MCF 10A (cell line): ENCODE measurements at regions not wholly inside any gene's neighbourhood (a gene's known extent, or its start where the extent isn't known, plus 50 kb on each side); places are given as distances from the start of the nearest gene placed in this dataset.

Experiments used
- BruUV-seq: library from RNA; stranded (reverse); fragments of 400-500 nt; replicated peaks from 2 replicates; lab custom pipeline; 2021; lab: Mats Ljungman, UMichigan
- CTCF ChIA-PET: fragments of 300-600 bp; sonication (Branson Sonifier 250); formaldehyde crosslinking; extraction: SDS; loops from one replicate; lab custom pipeline; 2021; ENCODE audit warnings: antibody characterized with exemption, inconsistent platforms; lab: Yijun Ruan, JAX
- POLR2A ChIA-PET: fragments of 300-600, 350-650 bp; sonication (Branson Sonifier 250); formaldehyde crosslinking; extraction: SDS; loops from one replicate; lab custom pipeline; 2020; ENCODE audit warnings: antibody characterized with exemption, inconsistent platforms; lab: Yijun Ruan, JAX
- DNase-seq: peaks from one replicate; pipeline ENCODE4 v3.0.0-alpha.2; 2018; ENCODE audit not compliant: unreplicated experiment
- H3K27ac Mint-ChIP-seq: one replicate; pipeline ENCODE4 v1.8.0; 2022; ENCODE audit warnings: mild to moderate bottlenecking, low read depth, mixed read lengths; ENCODE audit not compliant: unreplicated experiment
- H3K27me3 Mint-ChIP-seq: one replicate; pipeline ENCODE4 v1.8.0; 2022; ENCODE audit warnings: mixed read lengths; ENCODE audit not compliant: insufficient read depth, unreplicated experiment
- H3K36me3 Mint-ChIP-seq: one replicate; pipeline ENCODE4 v1.8.0; 2022; ENCODE audit warnings: mild to moderate bottlenecking, moderate library complexity, mixed read lengths; ENCODE audit not compliant: insufficient read depth, unreplicated experiment
- H3K4me1 Mint-ChIP-seq: one replicate; pipeline ENCODE4 v1.8.0; 2022; ENCODE audit warnings: mixed read lengths; ENCODE audit not compliant: insufficient read depth, unreplicated experiment
- H3K4me3 Mint-ChIP-seq: one replicate; pipeline ENCODE4 v1.8.0; 2022; ENCODE audit warnings: mild to moderate bottlenecking, moderate library complexity, mixed read lengths; ENCODE audit not compliant: unreplicated experiment
- H3K9me3 Mint-ChIP-seq: one replicate; pipeline ENCODE4 v1.8.0; 2022; ENCODE audit warnings: mixed read lengths; ENCODE audit not compliant: unreplicated experiment
- CTCF ChIP-seq: fragments of 200-600 bp; IDR thresholded peaks from one replicate; pipeline ENCODE4 v1.8.0; 2022; ENCODE audit warnings: antibody characterized with exemption, mild to moderate bottlenecking; ENCODE audit not compliant: unreplicated experiment
- intact Hi-C: fragments of 100-400 bp; cut with micrococcal nuclease; formaldehyde crosslinking; loops from 2 replicates; pipeline ENCODE4 v1.14.1; 2022

DNA sequence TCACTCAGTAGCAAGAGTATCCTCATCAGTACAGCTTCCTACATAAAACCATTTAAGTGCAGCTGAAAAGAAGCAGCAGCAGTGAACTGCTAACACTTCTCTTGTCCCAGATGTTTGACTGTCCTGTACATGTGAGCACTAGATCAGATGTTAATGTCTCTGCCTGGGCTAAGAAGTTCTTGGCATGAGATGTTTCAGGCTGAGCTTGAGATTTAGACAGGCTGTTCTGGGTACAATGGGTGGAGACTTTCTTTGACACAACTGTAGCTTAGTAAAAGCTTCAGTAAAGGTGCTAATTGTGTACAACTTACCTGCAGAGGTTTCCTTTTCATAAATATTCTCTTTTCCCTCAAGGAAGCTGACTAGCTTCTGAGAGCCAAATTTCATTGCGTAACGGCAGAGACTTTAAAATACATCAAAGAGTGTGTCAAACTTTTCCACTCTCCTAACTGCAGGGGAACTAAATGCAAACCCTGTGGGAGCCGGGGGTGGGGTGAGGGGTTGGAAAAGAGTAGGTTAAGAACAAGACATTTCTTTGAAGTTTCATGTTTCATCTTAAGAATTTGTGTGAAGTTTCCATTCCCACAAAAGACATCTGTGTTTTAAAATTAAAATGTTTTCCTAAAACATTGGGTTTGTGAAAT is 82.1 kb upstream of the CCDC190 start:
- H3K27me3 Mint-ChIP-seq = no peaks in the 10 kb centered on the region
- H3K36me3 Mint-ChIP-seq = no peaks in the 10 kb centered on the region
- H3K9me3 Mint-ChIP-seq = no peaks in the 10 kb centered on the region
- H3K4me3 Mint-ChIP-seq = no peak overlapping the region
- ChIA-PET CTCF (interaction anchor here (0.7 to 2.4 kb wide), 6 partner anchors 9 to 372 kb away, joined by 3 to 7 read pairs (median 4); partner anchors contain the start of gene RGS4), POLR2A (interaction anchor here (0.7 kb wide), 1 partner anchor 34 kb away, joined by 3 read pairs; no protein-coding TSS in a partner anchor)
- intact Hi-C loops = loop anchor here (10.0 kb wide), 1 partner anchor 112 kb away; no protein-coding TSS in a partner anchor
- peaks cover 11% of the 10 kb centered on the region for H3K4me1 Mint-ChIP-seq
- no TSS peak for BruUV-seq
- TF ChIP-seq CTCF = no peak
- peak; percentile 55 for DNase-seq
- no peak overlapping the region for H3K27ac Mint-ChIP-seq

DNA sequence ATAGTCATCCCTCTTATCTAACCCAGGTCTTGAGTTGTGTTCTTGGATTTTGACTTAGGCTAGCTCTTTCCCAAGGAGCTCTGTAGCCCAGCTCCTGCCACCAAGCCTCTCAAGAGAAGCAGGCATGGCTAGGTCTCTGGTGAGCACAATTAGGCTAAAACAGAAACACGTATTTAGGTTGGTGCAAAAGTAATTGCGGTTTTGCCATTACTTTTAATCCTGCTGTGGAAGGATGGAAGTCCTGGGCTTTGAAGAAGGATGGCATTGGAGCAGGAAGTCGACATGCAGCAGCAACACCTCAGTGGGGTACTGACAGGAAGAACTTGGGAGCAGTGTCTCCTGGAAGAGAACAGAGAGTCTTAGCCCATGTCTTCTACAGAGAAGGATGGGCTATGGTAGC is 80.0 kb upstream of the CCDC190 start:
- BruUV-seq = no TSS peak
- no peaks in the 10 kb centered on the region for H3K36me3 Mint-ChIP-seq
- H3K27me3 Mint-ChIP-seq = no peaks in the 10 kb centered on the region
- H3K4me3 Mint-ChIP-seq = no peak overlapping the region
- peaks cover 11% of the 10 kb centered on the region for H3K4me1 Mint-ChIP-seq
- CTCF ChIA-PET = interaction anchor here (0.6 to 2.4 kb wide), 8 partner anchors 15 to 234 kb away, joined by 3 to 9 read pairs (median 5); no protein-coding TSS in a partner anchor
- intact Hi-C loops = loop anchor here (10.0 kb wide), 1 partner anchor 114 kb away; no protein-coding TSS in a partner anchor
- no peak for DNase-seq
- no peaks in the 10 kb centered on the region for H3K9me3 Mint-ChIP-seq
- TF ChIP-seq CTCF = no peak
- no peak overlapping the region for H3K27ac Mint-ChIP-seq
- POLR2A ChIA-PET = interaction anchor here (1.2 kb wide), 1 partner anchor 9 kb away, joined by 3 read pairs; no protein-coding TSS in a partner anchor

DNA sequence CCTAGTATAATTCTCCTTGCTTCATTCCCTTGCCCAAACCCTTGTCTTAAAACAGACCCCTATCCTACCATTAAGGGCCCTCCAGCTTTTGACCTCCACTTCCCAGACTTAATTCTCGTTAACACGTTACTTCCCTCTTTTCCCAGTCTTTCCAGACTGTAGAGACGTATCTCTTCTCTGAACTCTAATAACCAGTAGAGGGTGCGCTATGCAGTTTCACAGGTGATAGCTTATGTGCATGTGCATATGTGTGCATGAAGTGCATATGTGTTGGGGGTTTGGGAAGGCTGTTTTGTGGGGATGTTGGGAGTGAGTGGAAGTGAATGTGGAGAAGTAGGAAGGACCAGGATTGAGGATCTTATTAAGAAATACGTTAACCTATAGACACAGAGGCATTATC is 78.1 kb upstream of the CCDC190 start:
- Mint-ChIP-seq H3K9me3 (no peaks in the 10 kb centered on the region), H3K36me3 (no peaks in the 10 kb centered on the region), H3K27ac (no peak overlapping the region), H3K27me3 (no peaks in the 10 kb centered on the region), H3K4me3 (no peak overlapping the region), H3K4me1 (peaks cover 11% of the 10 kb centered on the region)
- DNase-seq = peak; percentile 53
- ChIA-PET POLR2A (no interaction called here), CTCF (interaction anchor here (0.6 to 2.0 kb wide), 19 partner anchors 10 to 275 kb away, joined by 3 to 10 read pairs (median 4); no protein-coding TSS in a partner anchor)
- BruUV-seq = no TSS peak
- intact Hi-C loops = loop anchor here (1.0 to 5.0 kb wide), 3 partner anchors 61 to 235 kb away; no protein-coding TSS in a partner anchor
- TF ChIP-seq CTCF = no peak

- no peak for DNase-seq
- no peak overlapping the region for H3K27ac Mint-ChIP-seq
- H3K36me3 Mint-ChIP-seq = no peaks in the 10 kb centered on the region
- H3K4me3 Mint-ChIP-seq = no peak overlapping the region
- peaks cover 7% of the 10 kb centered on the region for H3K4me1 Mint-ChIP-seq
- TF ChIP-seq CTCF = no peak
- no TSS peak for BruUV-seq
- no peaks in the 10 kb centered on the region for H3K27me3 Mint-ChIP-seq
- no peaks in the 10 kb centered on the region for H3K9me3 Mint-ChIP-seq
- intact Hi-C loops = loop anchor here (1.0 to 5.0 kb wide), 2 partner anchors 134 to 233 kb away; no protein-coding TSS in a partner anchor
- ChIA-PET POLR2A (no interaction called here), CTCF (interaction anchor here (0.6 to 2.0 kb wide), 19 partner anchors 10 to 876 kb away, joined by 3 to 10 read pairs (median 4); no protein-coding TSS in a partner anchor)
Observed at GRCh38 chr1:162937716-162938395, 76.9 kb upstream of the CCDC190 start.
